HG02885 (cell line): ENCODE measurements at regions not wholly inside any gene's neighbourhood (a gene's known extent, or its start where the extent isn't known, plus 50 kb on each side); places are given as distances from the start of the nearest gene placed in this dataset.
"Not testable (repeated sequence)": the region's sequence is repeated elsewhere in the genome, so short reads cannot be mapped to it uniquely, and the experiment has no call there.

ENCODE experiments used
- ATAC-seq: cut with Tn5 transposase; IDR thresholded peaks from one replicate; pipeline ENCODE4 v1.9.1; 2021; ENCODE audit warnings: mild to moderate bottlenecking; ENCODE audit not compliant: unreplicated experiment, poor library complexity

- no peak for ATAC-seq
These were observed 278.3 kb upstream of the ZNF32 start for GRCh38 chr10:43926875-43927406.

GRCh38 chr10:43926371-43926770, 277.7 kb upstream of the ZNF32 start:
- ATAC-seq, result no peak

GRCh38 chr10:43925793-43926192, 277.1 kb upstream of the ZNF32 start:
- ATAC-seq, result no peak

GRCh38 chr10:43923328-43923727, 274.6 kb upstream of the ZNF32 start:
- ATAC-seq, result no peak

- ATAC-seq, result no peak
These were observed 273.9 kb upstream of the ZNF32 start for GRCh38 chr10:43922335-43923280.

GRCh38 chr10:43921881-43922280, 273.2 kb upstream of the ZNF32 start:
- no peak for ATAC-seq

GRCh38 chr10:43921478-43921877, 272.8 kb upstream of the ZNF32 start:
- no peak for ATAC-seq

GRCh38 chr10:43920236-43920758, 271.6 kb upstream of the ZNF32 start:
- not testable (repeated sequence) for ATAC-seq

GRCh38 chr10:43913676-43914235, 265.1 kb upstream of the ZNF32 start:
- no peak for ATAC-seq

GRCh38 chr10:43912469-43912868, 263.8 kb upstream of the ZNF32 start:
- ATAC-seq, result no peak

- no peak for ATAC-seq
These were observed 257.8 kb upstream of the ZNF32 start for GRCh38 chr10:43906490-43906889.

- ATAC-seq, result no peak
These were observed 257.0 kb upstream of the ZNF32 start for GRCh38 chr10:43905512-43906236.

GRCh38 chr10:43904844-43905243, 256.2 kb upstream of the ZNF32 start:
- no peak for ATAC-seq

- no peak for ATAC-seq
These were observed 255.6 kb upstream of the ZNF32 start for GRCh38 chr10:43904301-43904700.

- no peak for ATAC-seq
These were observed 254.8 kb upstream of the ZNF32 start for GRCh38 chr10:43903451-43903850.

GRCh38 chr10:43902842-43903241, 254.2 kb upstream of the ZNF32 start:
- no peak for ATAC-seq

- no peak for ATAC-seq
These were observed 253.2 kb upstream of the ZNF32 start for GRCh38 chr10:43901744-43902504.

- ATAC-seq, result no peak
These were observed 252.6 kb upstream of the ZNF32 start for GRCh38 chr10:43901302-43901701.

- ATAC-seq, result no peak
These were observed 251.9 kb upstream of the ZNF32 start for GRCh38 chr10:43900571-43900970.
